HG03342 (cell line): ENCODE measurements at regions not wholly inside any gene's neighbourhood (a gene's known extent, or its start where the extent isn't known, plus 50 kb on each side); places are given as distances from the start of the nearest gene placed in this dataset.
"Not testable (repeated sequence)": the region's sequence is repeated elsewhere in the genome, so short reads cannot be mapped to it uniquely, and the experiment has no call there.

Experiments used
- ATAC-seq: cut with Tn5 transposase; IDR thresholded peaks from one replicate; pipeline ENCODE4 v1.9.1; 2021; ENCODE audit warnings: mild to moderate bottlenecking, moderate library complexity; ENCODE audit not compliant: unreplicated experiment

DNA sequence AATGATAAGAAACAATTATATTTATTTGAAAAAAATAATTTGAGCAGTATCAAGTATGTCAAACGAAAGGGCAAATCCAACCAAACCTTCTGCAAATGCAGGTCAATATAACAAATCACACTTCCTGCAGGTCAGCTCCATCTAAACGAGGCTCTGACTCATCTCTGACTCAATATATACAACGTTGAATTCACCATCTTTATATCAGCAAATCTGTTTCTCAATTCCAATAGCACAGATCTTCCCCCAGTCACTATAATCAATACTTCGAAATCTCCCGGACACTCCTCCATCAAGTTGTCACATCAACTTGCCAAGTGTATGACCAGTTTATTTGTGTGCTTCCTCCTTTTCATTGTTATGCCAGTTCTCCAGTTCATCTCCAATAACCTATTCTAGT, 388.9 kb downstream of the ZEB2 start:
- no peak for ATAC-seq

GRCh38 chr2:144130551-144130950, 389.4 kb downstream of the ZEB2 start:
- no peak for ATAC-seq

DNA sequence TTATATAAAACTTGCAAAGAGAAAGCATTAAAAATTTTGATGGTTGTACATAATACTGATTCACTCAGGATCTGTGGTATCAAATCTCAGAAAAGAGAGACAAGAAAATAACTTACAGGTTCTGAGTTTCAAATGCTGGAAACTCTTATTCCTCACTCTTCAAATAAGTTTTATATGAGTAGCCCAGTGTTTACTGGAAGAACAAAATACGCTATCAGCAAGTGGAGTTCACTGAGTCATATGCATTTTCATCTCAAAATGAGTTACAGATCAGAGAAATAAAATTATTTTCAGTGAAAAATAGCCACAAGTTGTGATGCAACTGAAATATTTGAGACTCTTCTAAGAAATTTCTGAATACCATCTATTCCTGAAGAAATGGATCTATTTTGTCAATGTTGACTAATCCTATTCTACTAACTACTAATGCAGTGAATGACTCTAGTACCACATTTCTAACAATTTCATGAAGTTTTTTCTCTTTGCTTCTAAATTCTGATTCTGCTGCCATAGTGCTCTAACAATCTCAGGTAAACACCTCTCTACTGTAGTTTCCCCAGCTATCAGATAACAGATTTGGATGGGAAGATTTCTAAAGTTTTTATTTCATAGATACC, 391.7 kb downstream of the ZEB2 start:
- ATAC-seq = no peak

DNA sequence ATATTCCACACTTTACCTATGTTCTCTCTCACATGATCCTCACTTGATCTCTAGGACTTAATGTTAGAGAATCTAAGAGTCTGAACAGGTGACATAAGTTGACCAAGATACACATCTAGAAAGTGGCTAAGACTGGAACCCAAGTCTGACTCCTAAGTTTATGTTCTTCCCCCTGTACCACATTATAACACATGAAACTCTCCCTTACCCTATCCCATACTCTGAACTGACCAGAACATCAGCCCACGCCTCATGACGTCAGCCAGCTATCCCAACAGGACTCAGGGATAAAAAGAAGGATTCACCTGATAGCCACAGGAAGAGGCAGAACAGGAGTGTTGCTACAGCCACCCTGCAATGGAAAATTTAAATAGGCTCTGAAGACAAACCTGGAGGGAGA, 392.2 kb downstream of the ZEB2 start:
- no peak for ATAC-seq

DNA sequence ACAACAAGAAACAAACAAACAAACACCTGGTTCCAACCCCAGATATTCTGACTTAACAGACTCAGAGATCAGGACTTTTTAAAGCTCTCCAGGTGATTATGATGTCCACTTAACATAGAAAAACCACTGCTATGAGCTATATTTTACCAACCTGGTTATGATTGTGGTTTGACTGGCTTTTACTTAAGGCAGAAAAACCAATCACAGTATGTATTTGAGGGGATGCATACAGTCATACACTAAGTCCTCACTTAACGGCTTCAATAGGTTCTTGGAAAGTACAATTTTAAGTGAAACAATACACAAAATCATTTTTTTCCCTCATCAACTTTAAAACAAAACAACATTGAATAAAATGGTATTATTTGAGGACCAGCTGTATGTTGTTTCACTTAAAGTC, 393.6 kb downstream of the ZEB2 start:
- no peak for ATAC-seq

- ATAC-seq = no peak
Measured at GRCh38 chr2:144125751-144126150, 394.2 kb downstream of the ZEB2 start.

- no peak for ATAC-seq
Measured at GRCh38 chr2:144124882-144125281, 395.0 kb downstream of the ZEB2 start.

DNA sequence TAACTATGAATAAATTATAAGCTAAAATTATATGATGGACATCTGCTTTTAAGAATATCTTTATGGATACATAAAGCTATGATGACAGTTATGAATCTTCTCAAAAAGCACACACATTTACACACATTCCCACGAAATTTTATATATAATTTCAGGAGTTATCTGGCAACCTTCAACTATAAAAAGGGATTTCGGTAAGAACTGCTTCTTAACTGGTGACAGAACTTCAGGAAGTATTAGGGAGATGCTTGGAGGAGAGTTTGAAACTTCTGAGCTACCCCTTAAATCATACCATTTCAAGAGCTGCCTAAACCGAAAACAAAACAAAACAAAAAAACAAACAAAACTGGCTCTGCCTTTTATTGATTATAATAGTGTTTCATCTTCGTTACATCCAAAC, 399.4 kb downstream of the ZEB2 start:
- no peak for ATAC-seq

- ATAC-seq = no peak
Measured at GRCh38 chr2:144117086-144117485, 402.8 kb downstream of the ZEB2 start.

- no peak for ATAC-seq
Measured at GRCh38 chr2:144115739-144116291, 404.1 kb downstream of the ZEB2 start.

- no peak for ATAC-seq
Measured at GRCh38 chr2:144114760-144115159, 405.2 kb downstream of the ZEB2 start.

DNA sequence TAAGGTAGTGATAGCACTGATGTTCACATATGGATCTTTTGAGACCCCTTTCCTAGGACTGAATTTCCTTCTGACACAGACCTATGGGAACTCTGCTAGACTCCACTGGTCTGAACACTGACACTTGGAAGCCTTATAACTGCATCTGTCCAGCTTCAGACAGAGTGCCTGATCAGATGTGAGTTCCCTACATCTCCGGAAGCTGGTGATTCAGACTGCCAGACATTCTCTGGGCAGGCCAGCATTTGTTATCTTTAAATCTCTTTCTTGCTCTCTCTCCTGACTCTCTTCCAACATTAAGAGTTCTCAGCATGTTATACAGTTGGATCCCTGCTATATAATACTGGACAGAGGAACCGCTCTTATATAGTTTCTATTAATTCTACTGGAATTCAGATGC, 408.5 kb downstream of the ZEB2 start:
- ATAC-seq = no peak

DNA sequence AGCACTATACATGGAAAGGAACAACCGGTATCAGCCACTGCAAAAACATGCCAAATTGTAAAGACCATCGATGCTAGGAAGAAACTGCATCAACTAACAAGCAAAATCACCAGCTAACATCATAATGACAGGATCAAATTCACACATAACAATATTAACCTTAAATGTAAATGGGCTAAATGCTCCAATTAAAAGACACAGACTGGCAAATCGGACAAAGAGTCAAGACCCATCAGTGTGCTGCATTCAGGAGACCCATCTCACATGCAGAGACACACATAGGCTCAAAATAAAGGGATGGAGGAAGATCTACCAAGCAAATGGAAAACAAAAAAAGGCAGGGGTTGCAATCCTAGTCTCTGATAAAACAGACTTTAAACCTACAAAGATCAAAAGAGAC, 413.8 kb downstream of the ZEB2 start:
- not testable (repeated sequence) for ATAC-seq

DNA sequence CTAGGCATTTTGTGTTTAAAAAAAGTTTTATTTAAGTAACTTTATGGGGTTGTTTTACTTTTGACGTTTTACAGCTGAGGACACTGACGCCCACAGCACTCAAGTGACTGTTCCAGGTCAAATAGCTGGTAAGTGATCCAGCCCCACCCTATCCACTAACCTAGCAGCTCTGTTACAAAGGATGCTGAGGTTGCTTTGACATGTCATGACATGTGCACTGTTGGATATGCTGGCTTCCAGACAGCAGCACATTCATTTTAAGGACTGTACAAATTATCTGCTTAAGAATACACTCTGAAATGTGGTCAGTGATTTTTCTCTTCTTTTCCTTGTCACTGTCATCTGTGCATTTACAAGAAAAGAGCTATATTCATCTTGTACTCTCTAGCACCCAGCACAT, 417.5 kb downstream of the ZEB2 start:
- no peak for ATAC-seq

- ATAC-seq = no peak
Measured at GRCh38 chr2:144099780-144100377, 420.0 kb downstream of the ZEB2 start.

GRCh38 chr2:144099340-144099739, 420.6 kb downstream of the ZEB2 start:
- ATAC-seq = no peak

GRCh38 chr2:144097440-144098225, 422.3 kb downstream of the ZEB2 start:
- no peak for ATAC-seq

- ATAC-seq = no peak
Measured at GRCh38 chr2:144096531-144096930, 423.4 kb downstream of the ZEB2 start.

GRCh38 chr2:144094408-144095151, 425.3 kb downstream of the ZEB2 start:
- no peak for ATAC-seq

DNA sequence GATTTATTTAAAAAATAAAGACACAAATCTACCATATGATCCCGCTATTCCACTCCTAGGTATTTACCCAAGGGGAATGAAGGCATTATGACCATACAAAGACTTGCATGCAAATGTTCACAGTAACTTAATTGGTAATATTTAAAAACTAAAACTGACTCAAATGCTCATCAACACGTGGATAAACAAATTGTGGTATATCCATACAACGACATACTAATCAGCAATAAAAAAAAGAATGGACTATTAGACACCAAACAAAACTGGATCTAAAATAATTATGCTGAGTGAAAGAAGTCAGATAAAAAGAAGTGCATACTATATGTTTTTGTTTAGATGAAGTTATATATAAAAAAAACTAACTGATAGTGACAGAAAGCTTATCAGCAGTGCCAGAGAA, 428.3 kb downstream of the ZEB2 start:
- ATAC-seq = no peak

- ATAC-seq = no peak
Measured at GRCh38 chr2:144088863-144089262, 431.1 kb downstream of the ZEB2 start.
